ENCODE measurements at regions not wholly inside any gene's neighbourhood (a gene's known extent, or its start where the extent isn't known, plus 50 kb on each side); places are given as distances from the start of the nearest gene placed in this dataset.

DNA sequence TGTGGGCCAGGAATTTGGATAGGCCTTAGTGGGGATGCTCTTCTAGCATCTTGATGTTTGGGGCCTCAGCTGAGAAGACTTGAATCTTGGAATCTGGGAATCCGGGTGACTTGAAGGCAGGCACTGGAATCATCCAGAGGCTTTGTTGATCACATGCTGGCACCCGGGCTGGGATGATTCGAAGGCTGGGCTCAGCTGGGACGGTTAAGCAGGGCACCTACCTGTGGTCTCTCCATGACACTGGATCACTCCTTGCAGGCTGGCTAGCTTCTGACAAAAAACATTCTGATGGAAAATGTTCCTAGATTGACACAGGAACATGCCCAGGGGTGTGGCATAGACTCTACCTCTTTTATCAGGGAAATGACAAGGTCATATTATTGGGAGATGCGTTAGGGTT, 149.1 kb downstream of the TENT4A start:
- Histone ChIP-seq H2AFZ (ENCODE audit: insufficient read depth, low read depth, low read length, poor library complexity, severe bottlenecking) (no peak overlapping the region), H3K27me3 (ENCODE audit: control insufficient read depth in 2 of 2, insufficient read depth in 2 of 2, low read length in 2 of 2) (no peaks in the 10 kb centered on the region), H3K79me2 (ENCODE audit: insufficient read depth, low read length) (no peaks in the 10 kb centered on the region), H3K4me3 (replicated peaks in 1 of 3; ENCODE audit: low read depth in 2 of 3, low read length in 3 of 3) (no peak overlapping the region), H3K4me2 (replicated peaks; ENCODE audit: extremely low read depth, low read length, poor library complexity, severe bottlenecking) (no peak overlapping the region), H3K9me3 (replicated peaks in 1 of 2; ENCODE audit: control insufficient read depth in 1 of 2, insufficient read depth in 1 of 2, low read length in 2 of 2) (peaks cover 3 to 12% of the 10 kb centered on the region in 2 donors), H3K36me3 (replicated peaks in 1 of 2; ENCODE audit: control insufficient read depth in 1 of 2, insufficient read depth in 2 of 2, low read length in 2 of 2) (no peaks in the 10 kb centered on the region), H3K27ac (ENCODE audit: low read depth in 1 of 2, low read length in 2 of 2) (no peak overlapping the region), H4K20me1 (ENCODE audit: insufficient read depth, low read length) (no peaks in the 10 kb centered on the region), H3K4me1 (ENCODE audit: control insufficient read depth in 1 of 2, insufficient read depth in 2 of 2, low read length in 2 of 2) (no peaks in the 10 kb centered on the region), H3K9ac (ENCODE audit: insufficient read depth, low read length, poor library complexity, severe bottlenecking) (no peak overlapping the region)
- intact Hi-C loops (cut with micrococcal nuclease): no loop called here
- Mint-ChIP-seq H3K4me1 (no peaks in the 10 kb centered on the region), H3K27me3 (ENCODE audit: low read depth in 3 of 3) (peaks cover 0 to 3% (median 1%) of the 10 kb centered on the region in 3 donors), H3K9me3 (peaks cover 0 to 18% (median 7%) of the 10 kb centered on the region in 7 donors), H3K36me3 (no peaks in the 10 kb centered on the region), H3K4me3 (no peak overlapping the region), H3K27ac (no peak overlapping the region)
- 96% methylated on average over 4 of the region's 5 CpGs for WGBS (ENCODE audit: insufficient coverage)
- TF ChIP-seq, protein P1, sequence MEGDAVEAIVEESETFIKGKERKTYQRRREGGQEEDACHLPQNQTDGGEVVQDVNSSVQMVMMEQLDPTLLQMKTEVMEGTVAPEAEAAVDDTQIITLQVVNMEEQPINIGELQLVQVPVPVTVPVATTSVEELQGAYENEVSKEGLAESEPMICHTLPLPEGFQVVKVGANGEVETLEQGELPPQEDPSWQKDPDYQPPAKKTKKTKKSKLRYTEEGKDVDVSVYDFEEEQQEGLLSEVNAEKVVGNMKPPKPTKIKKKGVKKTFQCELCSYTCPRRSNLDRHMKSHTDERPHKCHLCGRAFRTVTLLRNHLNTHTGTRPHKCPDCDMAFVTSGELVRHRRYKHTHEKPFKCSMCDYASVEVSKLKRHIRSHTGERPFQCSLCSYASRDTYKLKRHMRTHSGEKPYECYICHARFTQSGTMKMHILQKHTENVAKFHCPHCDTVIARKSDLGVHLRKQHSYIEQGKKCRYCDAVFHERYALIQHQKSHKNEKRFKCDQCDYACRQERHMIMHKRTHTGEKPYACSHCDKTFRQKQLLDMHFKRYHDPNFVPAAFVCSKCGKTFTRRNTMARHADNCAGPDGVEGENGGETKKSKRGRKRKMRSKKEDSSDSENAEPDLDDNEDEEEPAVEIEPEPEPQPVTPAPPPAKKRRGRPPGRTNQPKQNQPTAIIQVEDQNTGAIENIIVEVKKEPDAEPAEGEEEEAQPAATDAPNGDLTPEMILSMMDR (IDR thresholded peaks at IDR 0.05): no peak
- no peak for DNase-seq

DNA sequence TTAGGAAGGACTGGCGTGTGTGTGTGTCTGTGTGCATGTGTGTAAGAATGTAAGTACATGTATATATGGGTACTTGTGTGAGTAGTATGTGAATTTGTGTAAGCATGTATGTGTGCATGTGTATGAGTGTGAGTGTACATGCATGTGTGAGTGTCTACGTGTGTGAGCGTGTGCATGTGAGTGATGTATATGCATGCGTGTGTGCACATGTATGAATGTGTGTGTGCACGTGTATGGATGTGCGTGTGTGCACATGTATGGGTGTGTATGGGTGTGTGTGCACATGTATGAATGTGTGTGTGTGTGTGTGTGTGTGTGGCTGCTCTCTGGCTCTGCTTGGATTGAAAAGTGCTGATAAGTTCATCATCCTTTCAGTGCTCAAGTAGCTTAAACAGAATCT, 154.5 kb downstream of the TENT4A start:
- Mint-ChIP-seq H3K27ac (no peak overlapping the region), H3K27me3 (ENCODE audit: low read depth in 3 of 3) (peaks cover 0 to 1% (median 0%) of the 10 kb centered on the region in 3 donors), H3K4me3 (no peak overlapping the region), H3K9me3 (peaks cover 0 to 7% (median 2%) of the 10 kb centered on the region in 7 donors), H3K36me3 (no peaks in the 10 kb centered on the region), H3K4me1 (no peaks in the 10 kb centered on the region)
- TF ChIP-seq, protein P1 (IDR thresholded peaks at IDR 0.05): no peak
- Histone ChIP-seq H3K79me2 (ENCODE audit: insufficient read depth, low read length) (no peaks in the 10 kb centered on the region), H3K4me2 (replicated peaks; ENCODE audit: extremely low read depth, low read length, poor library complexity, severe bottlenecking) (no peak overlapping the region), H3K27me3 (ENCODE audit: control insufficient read depth in 2 of 2, insufficient read depth in 2 of 2, low read length in 2 of 2) (no peaks in the 10 kb centered on the region), H3K27ac (ENCODE audit: low read depth in 1 of 2, low read length in 2 of 2) (no peak overlapping the region), H4K20me1 (ENCODE audit: insufficient read depth, low read length) (no peaks in the 10 kb centered on the region), H3K9me3 (replicated peaks in 1 of 2; ENCODE audit: control insufficient read depth in 1 of 2, insufficient read depth in 1 of 2, low read length in 2 of 2) (peaks cover 0 to 12% of the 10 kb centered on the region in 2 donors), H3K4me3 (replicated peaks in 1 of 3; ENCODE audit: low read depth in 2 of 3, low read length in 3 of 3) (no peak overlapping the region), H3K9ac (ENCODE audit: insufficient read depth, low read length, poor library complexity, severe bottlenecking) (no peak overlapping the region), H3K4me1 (ENCODE audit: control insufficient read depth in 1 of 2, insufficient read depth in 2 of 2, low read length in 2 of 2) (no peaks in the 10 kb centered on the region), H3K36me3 (replicated peaks in 1 of 2; ENCODE audit: control insufficient read depth in 1 of 2, insufficient read depth in 2 of 2, low read length in 2 of 2) (no peaks in the 10 kb centered on the region), H2AFZ (ENCODE audit: insufficient read depth, low read depth, low read length, poor library complexity, severe bottlenecking) (no peak overlapping the region)
- intact Hi-C loops (cut with micrococcal nuclease): no loop called here
- WGBS (ENCODE audit: insufficient coverage): 96% methylated on average over 6 of the region's 6 CpGs
- DNase-seq: no peak
